HG03060 (cell line): ENCODE measurements at regions not wholly inside any gene's neighbourhood (a gene's known extent, or its start where the extent isn't known, plus 50 kb on each side); places are given as distances from the start of the nearest gene placed in this dataset.
"Not testable (repeated sequence)": the region's sequence is repeated elsewhere in the genome, so short reads cannot be mapped to it uniquely, and the experiment has no call there.

Experiments
- ATAC-seq: cut with Tn5 transposase; IDR thresholded peaks from one replicate; pipeline ENCODE4 v1.9.1; 2021; ENCODE audit warnings: low read depth, moderate number of reproducible peaks; ENCODE audit not compliant: unreplicated experiment

DNA sequence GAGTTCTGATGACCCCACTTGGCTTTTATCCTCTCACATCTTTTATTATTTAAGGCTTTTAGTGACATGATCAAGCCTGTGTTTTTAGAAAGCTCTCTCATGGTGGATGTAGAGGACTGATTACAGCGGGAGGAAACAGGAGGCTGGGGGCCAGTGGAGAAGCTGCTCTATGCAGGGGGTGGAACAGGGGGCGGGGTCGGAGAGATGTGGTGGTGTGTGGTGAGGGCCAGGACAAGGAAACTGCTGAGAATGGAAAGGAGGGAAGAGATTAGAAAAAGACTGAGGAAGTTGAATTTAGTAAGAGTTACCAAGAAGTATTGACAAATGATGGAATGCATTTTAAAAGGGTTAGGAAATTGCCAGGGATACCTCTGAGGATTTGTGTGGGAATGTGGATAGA lies 292.2 kb downstream of the ZIC3 start:
- ATAC-seq, result no peak

DNA sequence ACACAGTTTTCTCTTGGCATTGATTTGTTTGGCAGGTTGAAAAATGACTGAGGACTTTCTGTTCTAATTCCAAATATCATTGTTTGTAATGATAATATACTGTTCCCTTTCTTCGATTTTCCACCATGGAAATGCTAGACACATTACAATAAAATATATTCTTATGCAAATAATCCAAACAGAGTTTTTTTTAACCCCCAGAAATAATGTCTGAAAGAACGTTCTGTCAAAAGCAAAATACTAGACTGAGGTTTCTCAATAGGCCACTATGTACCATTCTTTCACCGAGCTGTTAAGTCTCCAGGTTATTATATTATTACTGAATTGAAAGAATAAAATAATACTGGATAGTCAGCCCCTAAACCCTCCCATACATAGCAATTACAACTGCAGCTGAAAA lies 312.5 kb downstream of the ZIC3 start:
- no peak for ATAC-seq

DNA sequence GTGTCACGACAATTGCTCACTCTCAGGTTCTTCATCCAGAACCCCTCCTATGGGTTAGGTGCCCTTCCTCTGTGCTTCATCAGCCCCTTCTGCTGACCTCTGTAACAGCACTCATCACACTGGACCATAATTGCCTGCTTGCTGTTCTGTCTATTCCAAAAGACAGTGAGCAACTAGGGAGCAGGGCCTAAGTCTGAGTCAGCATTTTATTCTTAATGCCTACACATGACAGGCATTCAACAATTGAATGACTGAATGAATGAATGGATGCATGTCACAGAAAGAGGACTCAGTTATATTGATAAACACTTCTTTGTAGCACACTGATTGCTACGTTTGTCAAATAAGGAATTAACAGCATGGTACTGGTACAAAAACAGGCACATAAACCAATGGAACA lies 317.0 kb downstream of the ZIC3 start:
- no peak for ATAC-seq

DNA sequence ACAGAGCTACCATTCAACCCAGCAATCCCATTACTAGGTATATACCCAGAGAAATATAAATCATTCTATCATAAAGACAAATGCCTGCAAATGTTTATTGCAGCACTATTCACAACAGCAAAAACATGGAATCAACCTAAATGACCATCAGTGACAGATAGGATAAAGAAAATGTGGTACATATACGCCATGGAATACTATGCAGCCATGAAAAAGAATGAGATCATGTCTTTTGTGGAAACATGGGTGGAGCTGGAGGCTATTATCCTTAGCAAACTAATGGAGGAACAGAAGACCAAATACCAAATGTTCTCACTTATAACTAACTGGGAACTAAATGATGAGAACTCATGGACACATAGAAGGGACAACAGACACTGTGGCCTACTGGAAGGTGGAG lies 318.9 kb downstream of the ZIC3 start:
- ATAC-seq, result not testable (repeated sequence)

DNA sequence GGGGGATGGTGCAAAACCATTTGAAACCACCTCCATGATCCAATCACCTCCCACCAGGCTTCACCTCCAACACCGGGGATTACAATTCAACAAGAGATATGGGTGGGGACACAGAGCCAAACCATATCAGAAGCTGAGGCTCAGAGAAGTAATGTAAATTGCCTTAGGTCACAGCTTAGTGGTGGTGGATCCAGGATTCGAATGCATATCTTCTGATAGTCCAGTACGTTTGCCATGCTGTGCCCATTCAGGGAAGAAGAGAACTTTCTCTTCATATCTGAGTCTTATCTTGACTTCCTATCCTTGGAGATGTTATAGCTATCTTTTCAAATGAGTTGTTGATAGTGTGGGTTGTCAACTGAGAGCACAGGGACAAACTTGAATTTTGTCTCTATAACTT lies 325.5 kb downstream of the ZIC3 start:
- ATAC-seq, result no peak

DNA sequence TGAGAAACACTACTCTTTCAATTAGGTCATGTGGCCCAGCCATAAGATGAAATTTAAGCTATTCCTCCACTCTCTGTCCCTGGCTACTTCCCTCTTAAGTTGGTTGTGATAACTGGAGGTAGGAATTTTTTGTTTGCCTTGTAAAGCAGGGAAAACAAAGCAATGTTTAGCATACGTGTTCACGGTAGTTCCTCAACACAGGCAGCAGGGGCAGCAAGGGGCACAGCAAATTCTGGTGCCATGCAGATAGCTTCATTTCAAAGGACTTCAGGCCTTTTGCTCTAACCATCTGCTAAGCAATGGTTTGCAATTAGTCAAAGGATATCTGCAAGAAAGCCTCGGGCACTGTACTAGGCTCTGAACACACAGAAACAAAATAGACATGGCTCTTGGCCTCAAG lies 330.2 kb downstream of the ZIC3 start:
- no peak for ATAC-seq

DNA sequence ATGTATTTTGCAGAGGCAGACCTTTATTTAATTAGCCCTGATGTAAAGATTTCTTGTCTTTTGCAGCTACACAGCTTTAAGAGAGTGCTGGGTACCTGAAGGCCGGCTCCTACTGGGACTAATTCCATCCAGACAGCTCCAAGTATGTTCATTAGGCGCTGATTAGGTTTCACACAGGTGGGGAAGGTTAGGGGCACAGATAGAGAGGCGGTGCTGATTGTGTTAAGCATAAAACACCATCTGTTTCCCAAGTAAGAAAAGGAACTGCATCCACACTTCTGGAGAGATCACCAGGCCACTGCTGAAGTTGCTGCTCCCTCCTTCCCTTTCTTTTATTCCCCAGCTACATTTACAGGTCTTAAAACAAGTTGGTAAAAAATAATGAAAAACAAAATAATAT lies 349.5 kb downstream of the ZIC3 start:
- no peak for ATAC-seq

DNA sequence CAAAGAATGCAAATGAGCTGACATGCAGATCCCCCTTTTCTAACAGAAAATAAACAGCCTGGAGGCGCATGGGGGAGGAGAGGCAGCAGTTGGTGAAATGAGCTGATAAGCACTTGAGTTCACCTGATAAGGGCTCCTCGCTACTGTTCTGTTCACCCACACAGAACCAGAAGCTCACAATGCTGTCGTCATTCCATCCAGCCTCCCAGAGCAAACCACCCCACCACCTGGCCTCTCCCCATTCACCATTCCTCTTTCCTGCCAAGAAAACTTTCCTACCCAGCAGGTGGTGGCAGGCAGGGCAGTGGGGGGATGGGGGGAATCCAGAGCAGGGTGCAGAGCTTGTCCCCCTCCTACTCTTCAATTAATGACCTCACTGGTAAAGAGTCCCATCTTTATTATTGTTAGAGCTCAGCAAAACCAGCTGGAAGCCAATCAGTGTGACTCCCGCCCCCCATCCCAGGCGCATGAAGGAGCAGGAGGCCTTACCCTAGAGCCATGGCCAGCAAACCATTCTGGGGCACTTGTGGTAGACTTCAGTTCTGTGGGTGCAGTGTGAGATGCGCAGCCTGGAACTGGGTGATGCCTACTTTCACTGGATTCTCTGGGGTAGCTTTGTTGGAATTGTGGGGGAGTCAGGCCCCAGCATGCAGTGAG lies 350.3 kb downstream of the ZIC3 start:
- no peak for ATAC-seq

DNA sequence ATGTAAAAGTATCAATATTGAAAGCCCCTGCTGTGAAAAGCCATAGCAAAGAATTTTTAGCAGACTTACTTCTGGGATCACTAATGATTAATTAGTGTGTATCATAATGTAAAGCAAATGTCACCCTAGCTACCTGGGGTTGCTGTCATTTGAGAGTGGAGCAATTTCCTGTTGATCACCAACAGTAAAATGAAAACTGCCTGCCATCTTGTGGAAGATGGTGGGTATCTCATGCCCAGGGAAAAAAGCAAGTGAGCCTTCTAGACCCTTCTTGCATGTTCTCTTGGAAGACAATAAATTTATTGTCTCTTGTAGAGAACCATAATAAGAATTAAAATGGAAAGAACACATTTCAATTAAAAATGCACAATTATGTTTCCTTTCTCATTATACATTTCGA lies 360.2 kb downstream of the ZIC3 start:
- no peak for ATAC-seq

DNA sequence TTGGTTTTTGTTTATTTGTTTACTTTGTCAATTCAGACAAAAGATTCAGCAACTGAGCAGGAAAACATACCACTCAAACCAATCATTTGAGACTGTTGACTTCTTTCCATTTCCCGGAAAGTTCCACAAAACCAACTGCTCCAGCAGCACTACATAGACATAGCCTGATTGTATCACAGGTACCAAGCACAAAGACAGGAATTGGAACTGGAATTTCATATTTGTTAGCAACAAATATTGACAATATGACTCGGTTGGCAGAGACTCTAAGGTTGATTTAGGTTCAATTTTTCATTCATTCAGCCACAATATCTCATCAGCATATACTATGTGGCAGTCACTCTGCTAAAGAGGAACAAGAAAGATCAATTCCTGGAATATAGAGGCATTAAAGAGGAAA lies 364.0 kb downstream of the ZIC3 start:
- no peak for ATAC-seq

DNA sequence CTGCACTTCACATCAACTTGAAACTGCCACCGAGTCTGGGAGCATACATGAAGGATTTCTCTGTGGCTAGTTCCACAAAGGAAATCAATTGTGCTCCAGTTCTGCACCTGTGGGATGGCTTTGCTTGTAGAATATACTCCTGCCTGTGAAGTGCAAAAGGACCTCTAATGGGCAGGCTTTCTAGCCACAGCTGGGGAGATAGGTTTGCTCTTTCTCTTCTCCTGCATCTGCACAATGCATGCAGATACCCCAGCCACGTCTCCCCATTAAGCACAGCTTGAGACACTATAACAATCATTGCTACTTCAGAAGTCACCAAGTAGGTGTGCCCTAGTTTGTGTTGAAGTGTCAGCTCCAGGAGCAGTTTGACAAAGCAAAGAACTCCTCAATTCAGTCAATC lies 364.6 kb downstream of the ZIC3 start:
- ATAC-seq, result no peak

DNA sequence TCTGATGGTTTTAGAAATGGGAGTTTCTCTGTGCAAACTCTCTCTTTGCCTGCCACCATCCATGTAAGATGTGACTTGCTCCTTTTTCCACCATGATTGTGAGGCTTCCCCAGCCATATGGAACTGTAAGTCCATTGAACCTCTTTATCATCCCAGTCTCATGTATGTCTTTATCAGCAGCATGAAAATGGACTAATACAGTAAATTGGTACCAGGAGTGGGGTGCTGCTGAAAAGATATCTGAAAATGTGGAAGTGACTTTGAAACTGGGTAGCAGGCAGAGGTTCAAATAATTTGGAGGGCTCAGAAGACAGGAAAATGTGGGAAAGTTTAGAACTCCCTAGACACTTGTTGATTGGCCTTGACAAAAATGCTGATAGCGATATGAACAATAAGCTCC lies 368.3 kb downstream of the ZIC3 start:
- not testable (repeated sequence) for ATAC-seq

DNA sequence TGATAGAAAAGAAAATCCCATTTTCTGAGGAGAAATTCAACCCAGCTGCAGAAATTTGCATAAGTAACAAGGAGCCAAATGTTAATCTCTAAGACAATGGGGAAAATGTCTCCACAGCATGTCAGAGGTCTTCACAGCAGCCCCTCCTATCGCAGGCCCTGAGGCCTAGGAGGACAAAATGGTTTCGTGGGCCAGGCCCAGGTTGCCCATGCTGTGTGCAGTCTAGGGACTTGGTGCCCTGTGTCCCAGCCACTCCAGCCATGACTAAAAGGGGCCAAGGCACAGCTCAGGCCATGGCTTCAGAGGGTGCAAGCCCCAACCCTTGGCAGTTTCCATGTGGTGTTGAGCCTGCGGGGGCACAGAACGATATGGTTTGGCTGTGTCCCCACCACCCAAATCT lies 369.0 kb downstream of the ZIC3 start:
- not testable (repeated sequence) for ATAC-seq

DNA sequence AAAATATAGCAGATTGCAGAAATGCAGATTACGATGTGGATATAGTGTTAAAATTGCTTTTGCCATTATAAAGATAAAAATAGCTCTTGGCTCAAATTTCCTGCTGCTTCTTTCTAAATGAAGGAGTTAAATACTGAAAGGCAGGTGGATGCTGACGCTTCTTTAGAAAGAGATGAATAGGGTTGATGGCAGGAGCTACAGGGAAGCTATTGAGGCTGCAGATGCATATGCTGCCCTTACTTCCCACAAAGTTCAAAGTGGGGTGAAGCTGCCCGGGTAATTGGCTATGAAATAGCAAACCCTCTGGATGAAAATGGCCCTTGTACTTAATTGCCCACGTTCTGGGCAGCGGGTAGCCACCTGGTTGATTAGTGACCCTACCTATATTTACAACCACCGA lies 379.5 kb downstream of the ZIC3 start:
- ATAC-seq, result no peak

DNA sequence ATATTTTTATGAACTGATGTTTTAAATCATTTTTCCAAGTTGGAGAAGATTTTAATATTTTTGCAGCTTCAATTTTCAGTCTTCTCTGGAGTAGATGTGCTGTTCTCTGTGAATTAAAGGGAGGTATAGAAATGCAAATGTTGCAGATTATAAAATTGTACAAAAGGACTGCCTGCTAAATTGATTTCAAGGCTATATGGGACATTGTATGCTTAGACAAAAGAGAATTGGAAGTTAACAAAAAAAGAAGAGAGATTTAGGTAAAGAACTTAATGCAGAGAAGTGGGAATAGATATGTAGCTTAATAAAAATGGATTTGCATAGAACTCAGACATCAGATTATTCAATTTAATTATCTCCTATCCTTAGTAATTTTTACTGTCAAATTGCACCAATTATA lies 403.3 kb downstream of the ZIC3 start:
- ATAC-seq, result no peak

DNA sequence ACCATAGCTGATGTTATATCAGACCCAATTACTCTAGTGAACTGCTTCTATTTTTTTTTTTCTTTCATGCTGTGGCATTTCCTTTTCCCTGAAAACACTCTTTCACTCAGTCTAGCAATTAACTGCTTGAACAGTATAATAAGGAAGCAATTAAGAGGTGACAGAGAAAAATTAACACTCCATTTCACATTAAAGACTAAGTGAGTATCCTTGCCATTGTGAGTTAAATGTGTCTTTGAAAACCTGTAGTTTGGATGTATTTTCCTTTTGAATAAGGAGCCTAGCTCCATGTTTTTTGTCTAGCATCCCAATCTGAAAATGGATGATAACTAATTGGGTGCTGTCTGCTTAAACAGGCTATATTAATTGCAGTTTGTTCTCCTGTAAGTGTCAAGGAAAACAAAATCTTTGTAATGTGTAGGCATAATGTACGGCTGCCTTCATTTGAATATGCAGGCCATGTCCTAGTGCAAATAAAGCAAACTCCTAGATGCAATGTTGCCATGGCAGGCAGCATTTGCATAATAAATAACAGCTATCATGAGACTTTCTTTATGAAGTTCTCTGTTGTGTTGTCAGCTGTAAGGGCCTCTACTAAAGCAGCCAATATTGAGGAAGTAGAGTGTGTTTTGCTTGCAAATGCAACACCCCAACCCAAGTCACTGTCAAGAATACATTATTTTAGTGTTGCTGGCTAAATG lies 416.7 kb downstream of the ZIC3 start:
- ATAC-seq, result no peak

DNA sequence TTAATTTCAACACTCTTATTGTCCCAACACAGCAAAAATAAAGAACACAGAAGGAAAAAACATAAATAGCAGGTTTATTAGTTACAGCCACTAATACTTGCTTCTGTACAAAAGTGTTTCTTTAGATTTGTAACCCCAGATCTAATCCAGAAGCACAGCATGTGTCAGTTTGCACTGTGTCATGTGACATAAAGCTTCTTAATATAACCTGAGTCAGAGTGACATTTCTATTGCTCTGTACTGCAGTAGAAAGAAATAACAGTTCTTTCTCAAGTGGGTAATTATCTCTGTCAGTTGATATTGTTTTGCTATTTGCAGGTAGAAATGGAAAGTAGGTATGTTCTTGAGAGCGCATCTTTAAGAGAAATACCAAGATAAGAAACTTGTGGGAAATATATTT lies 422.5 kb downstream of the ZIC3 start:
- ATAC-seq, result no peak

DNA sequence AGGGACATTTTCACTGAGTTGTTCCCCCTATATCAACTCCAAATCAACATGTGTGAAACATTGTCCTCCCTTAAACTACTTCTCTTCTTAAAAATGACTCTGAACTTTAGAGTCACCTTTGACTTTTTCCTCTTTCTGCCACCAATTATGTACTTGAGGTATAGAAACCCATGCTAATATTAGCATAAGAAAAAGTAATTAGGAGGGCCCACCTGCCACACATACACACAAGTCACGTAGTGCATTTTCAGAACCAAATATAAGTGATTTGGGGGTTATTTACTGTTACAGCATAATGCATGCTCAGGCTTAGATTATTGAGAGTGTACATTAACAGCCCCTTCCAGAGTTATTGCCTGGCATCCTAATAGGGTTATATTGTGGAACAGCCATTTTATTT lies 432.7 kb downstream of the ZIC3 start:
- no peak for ATAC-seq

DNA sequence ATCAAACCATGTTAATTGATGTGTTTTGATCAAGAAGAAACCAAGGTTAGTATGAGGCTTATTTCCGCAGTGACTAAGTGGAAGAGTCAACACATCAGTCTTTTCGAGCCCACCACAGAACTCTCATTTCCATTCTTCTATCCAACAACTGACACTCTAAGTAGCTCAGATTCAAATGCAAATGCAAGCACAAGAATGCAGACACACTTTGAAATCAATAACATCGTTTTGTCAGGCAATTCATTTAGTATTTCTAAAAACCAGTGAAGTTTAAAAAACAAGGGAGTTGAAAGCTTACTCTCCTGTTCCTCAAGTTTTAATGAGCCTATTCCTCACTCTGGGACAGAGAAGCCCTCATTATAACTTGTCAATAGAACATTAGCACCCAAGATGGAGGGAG lies 433.1 kb downstream of the ZIC3 start:
- ATAC-seq, result no peak

DNA sequence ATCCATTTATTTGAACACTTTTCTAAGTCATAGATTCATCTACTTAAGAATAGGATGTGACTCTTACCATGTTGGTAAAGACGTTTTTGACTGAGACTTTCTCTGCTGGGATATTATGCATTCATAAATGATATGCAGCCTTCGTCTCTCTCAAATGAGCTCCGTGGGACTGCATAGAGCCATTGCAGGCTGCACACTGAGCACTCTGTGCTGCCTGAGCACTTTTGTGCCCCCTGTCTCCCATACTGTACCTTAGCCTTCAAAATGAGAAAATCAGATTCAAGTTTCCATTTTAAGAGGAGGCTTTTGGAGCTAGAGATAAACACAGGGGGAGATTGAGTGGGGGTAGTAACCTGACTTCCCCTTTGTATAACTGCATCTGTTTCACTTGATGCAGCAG lies 433.6 kb downstream of the ZIC3 start:
- ATAC-seq, result no peak

DNA sequence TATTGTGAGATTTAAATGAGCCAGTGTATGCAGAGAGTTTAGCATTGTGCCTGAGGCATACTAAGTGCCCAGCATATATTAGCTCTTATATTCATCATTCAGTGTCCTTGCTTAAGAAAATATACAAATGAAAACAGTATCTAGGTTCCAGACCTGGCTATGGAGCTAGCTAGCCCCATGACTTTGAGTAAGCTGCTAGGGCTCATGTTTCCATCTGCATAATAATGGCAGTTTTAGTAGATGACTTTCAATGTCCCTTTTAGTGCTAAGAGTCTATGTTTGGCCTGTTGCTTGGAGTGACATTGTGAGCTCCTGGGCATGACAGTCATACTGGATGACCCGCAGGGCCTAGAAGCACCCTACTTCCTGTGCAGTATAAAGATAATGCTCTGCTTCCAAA lies 435.3 kb downstream of the ZIC3 start:
- ATAC-seq, result no peak

DNA sequence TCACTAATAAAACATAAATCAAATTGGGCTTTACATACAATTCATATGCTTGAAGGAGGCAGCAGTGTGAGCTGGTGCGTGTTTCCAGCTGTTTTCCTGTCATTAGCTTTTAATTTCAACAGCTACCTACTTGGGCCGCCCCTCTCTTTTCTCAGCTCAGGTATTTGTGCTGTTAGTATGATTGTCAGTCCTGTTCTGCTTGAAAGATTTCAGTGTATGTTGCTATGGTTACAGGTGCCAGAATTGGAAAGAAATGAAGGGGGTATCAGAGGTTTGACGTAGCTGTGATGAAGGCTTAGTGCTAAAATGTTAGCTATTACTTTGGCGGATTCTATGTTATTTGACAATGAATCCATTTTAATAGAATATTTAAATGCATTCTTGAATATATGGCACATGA lies 440.3 kb downstream of the ZIC3 start:
- ATAC-seq, result no peak

DNA sequence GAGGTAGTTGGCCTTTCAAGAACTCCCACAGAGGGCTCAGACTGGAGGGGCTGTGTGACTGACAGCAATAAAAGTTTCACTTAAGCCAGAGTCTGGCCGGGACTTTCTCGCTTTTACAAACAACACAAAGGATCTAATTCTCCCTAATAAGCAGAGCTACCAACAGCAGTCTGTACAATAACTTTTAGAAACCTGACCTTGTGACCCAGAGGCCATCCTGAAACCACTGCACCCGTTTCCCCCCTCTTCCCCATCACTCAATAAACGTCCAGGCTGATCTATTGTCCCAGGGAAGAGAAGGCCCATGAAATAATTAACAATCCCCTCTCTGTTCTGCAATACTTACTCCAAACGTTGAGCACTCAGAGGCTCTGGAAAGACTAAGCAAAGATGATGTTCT lies 442.4 kb downstream of the ZIC3 start:
- ATAC-seq, result no peak
